GM12873 (cell line): ENCODE measurements at regions not wholly inside any gene's neighbourhood (a gene's known extent, or its start where the extent isn't known, plus 50 kb on each side); places are given as distances from the start of the nearest gene placed in this dataset.

Experiments used
- CTCF ChIP-seq: IDR thresholded peaks from 2 replicates; pipeline ENCODE4 v1.5.1; 2012; ENCODE audit warnings: low read depth, mild to moderate bottlenecking, moderate library complexity, low read length, control low read depth; ENCODE audit not compliant: insufficient read depth; ENCODE audit errors: missing control alignments

- TF ChIP-seq CTCF = no peak
Observed at GRCh38 chr4:4808086-4808485, 51.4 kb upstream of the MSX1 start.

GRCh38 chr4:4805887-4806286, 53.6 kb upstream of the MSX1 start:
- no peak for TF ChIP-seq CTCF

- TF ChIP-seq CTCF = no peak
Observed at GRCh38 chr4:4803912-4804296, 55.6 kb upstream of the MSX1 start.

- no peak for TF ChIP-seq CTCF
Observed at GRCh38 chr4:4803216-4803911, 56.1 kb upstream of the MSX1 start.

- no peak for TF ChIP-seq CTCF
Observed at GRCh38 chr4:4800646-4801408, 58.6 kb upstream of the MSX1 start.

- TF ChIP-seq CTCF = no peak
Observed at GRCh38 chr4:4794421-4794820, 65.0 kb upstream of the MSX1 start.

- no peak for TF ChIP-seq CTCF
Observed at GRCh38 chr4:4792466-4792865, 67.0 kb upstream of the MSX1 start.
